Anterior cingulate cortex (tissue), 58 donors: ENCODE measurements at regions not wholly inside any gene's neighbourhood (a gene's known extent, or its start where the extent isn't known, plus 50 kb on each side); places are given as distances from the start of the nearest gene placed in this dataset.

Experiments
- DNase-seq, 58 donors: peaks; one replicate each; lab custom pipeline; 2025; lab: John Stamatoyannopoulos, UW

DNA sequence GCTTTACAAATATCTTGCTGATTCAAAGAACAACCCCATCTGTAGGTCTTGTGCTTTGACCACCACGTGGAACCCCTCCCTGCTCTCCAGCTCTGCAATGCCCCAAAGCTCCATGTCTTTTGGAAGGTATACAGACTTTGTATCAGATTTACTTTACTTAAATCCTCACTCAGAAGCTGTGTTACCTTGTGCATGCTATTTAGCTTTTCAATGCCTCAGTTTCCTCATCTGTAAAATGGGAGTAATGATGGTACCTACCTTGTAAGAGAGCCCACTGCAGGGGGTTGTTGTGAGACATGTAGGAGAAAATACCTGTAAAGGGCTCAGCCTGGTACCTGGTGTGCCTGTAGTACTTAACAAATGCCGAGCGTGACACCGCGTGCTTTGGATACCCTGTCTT, 200.2 kb upstream of the CHD6 start:
- DNase-seq: no peak

DNA sequence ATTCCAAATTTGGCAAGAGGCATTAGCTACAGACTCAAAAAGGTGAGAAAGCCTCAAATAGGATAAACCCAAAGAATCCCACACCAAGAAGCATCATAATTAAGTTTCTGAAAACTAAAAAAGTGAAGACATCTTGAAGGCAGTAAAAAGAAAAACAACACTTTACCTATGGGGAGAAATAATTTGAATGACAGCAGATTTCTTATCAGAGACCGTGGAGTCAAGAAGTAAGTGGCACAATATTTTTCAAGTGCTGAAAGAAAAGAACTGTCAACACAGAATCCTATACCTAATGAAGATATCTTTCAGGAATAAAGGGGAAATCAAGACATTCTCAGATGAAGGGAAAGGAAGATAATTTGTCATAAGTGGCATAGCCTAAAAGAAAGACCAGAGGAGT, 193.3 kb upstream of the CHD6 start:
- DNase-seq: no peak

DNA sequence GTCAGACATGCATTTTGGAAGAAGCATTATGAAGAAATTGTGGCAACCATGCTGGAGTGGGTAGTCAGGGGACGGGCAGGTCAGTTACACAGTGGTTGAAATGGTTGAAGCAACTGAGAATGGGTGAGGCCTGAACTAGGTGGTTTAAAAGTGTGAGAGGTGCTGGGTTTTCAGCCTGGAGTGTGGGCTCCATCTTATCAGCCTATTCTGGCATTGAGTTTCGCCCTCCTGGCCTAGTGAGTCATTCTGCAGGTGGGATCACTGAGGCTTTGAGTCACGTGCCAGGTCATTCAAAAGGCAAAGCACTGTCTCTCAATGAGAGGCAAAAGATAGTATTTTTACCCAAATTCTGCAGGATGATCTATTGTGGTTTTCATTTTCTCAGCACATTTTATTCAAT, 181.9 kb upstream of the CHD6 start:
- DNase-seq: no peak

DNA sequence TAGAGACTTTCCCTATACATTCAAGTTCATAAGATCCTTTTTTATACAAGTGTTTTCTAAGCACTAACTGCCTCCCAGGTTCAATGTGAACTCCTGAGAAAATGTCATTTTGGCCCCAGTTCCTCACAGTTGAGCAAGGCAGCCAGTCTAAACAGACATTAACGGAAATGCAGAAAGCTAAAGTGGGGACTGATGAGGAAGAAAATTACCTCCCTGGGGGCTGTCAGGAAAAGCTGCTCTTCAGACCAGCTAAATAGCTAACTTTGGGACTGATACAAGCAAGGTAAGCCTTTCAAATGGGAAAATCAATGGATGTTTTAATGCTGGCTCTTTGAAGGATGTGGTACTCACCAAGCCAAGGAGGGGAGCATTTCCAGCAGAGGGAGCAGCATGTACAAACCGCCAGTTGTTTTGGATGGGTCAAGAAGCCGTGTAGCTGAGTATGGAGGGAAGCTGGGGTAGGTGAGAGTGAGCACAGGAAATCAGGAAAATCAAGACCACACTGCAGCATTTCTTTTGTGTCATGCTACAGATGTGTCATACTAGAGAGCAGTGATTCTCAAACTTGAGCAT, 180.8 kb upstream of the CHD6 start:
- no peak for DNase-seq

DNA sequence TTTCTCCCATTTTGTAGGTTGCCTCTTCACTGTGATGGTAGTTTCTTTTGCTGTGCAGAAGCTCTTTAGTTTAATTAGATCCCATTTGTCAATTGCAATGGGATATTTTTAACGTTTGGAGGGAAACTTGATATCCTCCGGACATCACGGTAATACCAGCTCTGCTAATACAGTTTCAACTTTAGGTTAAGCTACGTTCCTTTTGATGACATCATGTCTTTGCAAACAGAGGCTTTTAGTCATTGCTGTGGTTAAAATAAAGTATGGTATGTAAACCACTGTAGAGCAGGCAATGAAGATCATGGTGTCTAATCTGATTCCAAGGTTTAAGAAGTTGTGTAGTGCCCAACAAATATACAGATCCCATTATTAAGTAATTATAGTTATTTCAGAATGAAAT, 168.0 kb upstream of the CHD6 start:
- DNase-seq: no peak

DNA sequence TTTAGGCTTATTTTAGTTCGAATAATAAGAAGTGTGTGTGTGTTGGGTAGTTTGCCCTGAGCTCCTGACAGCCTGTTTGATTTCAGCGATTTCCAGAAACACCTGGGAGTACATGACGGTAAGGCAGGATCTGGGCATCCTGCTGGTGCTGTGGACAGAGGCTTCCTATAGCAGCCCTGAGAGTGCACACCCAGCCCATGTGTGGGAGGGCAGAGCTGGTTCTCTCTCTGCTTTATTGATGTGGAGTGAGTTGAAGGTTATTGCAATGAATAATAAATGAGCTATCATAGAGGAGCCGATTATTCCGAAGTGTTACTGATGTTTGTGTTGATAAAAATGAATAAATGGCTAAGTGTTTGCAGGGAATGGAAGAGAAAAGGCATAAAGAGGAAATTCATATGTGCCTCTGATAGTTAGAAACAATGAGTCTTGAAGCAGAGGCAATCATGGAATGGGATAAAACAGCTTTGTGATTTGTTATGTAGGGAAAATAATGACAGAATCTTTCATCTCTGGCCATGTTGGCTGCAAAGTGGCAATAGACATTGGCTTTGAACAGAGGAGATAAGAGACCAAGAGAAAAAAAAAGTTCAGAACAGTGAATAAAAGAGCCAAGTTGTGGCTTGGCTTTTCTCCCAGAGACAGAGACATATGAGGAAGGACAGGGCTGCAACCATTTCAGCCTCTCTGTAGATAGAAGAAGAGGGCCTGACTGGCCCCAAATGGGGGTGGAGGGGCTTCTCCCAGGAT, 166.2 kb upstream of the CHD6 start:
- no peak for DNase-seq

DNA sequence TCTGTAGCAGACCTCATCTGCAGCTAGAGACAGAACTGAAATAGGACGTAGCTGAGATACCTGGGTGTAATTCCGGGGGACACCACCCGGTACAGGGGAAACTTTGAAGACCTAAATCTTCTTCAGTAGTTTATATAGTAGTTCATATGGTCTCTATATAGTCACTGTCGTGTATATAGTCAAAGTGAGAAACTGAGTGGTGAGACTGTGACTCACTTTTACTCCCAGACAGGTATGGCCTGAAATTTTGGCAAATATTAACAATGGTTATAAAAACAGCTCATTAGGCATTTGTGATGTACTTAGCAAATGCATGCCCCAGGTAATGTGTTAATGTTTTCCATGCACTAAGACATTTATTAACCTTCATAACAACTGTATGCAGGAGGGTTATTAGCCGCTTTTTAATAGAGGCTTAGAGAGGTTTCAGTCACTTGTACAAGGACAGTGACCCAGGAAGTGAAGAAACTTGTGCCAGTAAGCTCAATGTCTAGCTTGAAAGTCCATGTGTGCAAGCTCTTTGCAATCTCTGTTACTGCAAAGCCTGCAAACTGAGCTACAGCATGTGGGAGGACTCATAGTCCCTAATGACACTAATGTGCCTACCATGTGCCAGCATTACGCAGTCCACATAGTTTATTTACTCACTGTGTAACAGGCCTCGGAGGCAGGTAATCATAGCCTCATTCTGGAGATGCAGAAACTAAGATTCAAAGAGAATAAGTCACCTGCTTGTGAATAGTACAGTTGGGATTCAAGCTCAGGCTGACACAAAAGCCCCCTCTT, 165.4 kb upstream of the CHD6 start:
- DNase-seq: no peak

DNA sequence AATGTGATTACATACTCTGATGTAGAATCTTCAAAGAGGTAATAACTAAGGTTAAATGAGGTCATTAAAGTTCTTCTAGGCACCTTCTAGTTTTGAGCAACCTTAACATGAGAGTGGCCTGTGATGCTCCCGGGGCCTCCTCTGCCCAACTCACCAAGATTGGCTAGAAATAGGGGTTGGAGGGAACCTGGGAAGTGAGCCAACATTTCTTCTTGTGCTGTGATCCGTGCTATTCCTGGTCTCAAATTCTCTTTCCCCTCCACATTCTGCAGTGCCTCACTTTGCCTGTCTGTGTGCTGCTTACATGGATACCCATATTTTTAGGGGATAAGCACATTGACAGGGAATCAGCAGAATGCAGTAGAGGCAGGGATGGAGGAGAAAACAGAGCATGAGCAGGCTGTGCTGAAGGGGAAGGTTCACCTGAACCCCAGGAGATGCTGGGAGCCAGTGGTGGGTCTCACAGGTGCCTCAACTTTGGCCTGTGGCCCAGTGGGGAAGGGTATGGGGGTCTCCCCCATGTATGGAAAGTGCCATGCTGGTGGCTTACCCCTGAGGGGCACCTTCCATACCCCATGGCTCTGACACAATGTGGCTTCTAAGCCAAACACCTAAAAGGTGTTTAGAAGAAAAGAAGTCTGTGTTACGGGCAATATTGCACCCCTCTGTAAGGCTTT, 164.7 kb upstream of the CHD6 start:
- DNase-seq: no peak

DNA sequence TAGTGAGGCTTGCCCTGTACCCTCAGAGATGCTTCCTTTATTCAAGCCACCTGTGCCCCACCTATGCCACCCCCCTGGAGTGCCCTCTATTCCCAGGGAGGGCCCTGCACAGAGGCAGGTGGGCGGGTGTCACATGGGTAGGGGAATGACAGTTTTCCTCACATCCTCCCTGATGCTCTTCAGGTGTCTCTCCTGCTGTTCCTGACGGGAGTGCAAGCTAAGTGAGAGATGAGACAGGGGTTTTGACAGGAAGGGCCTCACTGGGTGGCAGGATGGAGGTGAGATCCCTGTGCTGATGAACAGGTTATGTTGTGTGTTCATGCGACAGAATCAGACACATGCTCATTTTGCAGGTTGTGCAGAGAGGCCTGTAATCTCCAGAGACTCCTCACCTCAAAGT, 164.1 kb upstream of the CHD6 start:
- no peak for DNase-seq

DNA sequence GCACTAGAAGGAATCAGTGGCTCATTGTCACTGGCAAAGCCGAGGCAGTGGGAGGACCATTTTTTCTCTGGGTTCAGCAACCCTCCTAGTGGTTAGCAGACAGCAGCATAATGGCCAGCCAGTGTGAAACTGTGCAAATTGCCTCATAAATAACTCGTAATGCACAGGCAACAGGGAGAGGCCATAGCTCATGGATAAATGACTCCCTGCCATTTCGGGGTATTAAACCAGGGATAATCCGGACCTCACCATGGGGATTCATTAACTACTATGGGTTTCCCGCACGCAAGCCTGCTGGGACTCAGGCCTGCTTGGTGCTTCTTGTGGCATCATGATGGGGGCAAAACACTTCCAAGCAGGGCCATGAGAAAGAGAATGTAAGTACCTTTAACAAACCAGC, 158.2 kb upstream of the CHD6 start:
- no peak for DNase-seq

DNA sequence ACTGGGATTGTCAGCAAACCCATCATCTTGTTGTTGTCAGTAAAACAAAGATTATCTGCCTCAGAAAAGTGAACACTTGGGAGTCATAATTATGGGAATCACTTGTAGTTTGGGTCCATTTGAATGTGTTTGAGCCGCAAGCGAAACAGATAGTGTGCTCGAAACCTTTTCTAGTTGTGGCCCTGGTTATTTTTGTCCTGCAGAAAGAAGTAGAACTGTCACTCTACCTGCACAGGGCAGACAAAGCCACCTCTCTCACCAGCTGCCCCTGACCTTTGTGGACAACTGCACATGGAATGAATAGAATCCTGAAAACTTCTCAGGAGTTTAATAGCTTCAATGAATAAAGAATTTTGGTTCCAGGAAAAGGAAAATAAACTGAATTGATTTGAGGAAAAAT, 156.1 kb upstream of the CHD6 start:
- DNase-seq: no peak

DNA sequence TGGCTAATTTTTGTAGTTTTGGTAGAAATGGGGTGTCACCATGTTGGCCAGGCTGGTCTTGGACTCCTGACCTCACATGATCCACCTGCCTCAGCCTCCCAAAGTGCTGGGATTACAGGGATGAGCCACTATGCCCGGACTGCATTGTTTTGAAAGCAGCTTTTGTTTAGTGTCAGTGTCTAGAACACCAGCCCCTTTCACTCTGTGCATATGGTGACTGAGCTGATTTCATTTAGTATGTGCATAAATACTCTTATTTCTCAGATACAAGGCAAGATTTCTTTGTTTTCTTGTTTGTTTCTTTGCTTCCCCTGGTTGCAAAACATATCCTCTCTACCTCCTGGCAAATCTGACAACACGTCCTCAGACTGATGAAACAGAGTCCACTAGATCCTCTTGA, 152.8 kb upstream of the CHD6 start:
- DNase-seq: no peak

DNA sequence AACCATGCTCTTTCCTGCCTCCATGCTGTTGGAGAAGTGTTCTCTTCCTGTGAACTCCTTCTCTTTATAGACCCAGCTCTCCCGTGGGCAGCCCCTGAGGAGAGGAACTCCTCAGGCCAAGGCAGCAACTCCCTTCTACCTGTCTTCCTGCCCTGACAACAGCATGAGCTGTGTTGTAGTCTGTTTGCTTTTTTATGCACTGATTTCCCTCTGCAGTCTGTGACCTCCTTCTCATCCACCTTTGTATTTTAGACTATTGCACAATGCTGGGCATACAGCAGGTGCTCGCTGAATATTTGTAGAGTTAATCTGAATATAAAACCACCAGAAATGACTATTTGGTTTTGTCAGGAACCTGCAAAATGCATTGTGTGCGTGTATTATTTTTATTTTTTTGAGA, 152.2 kb upstream of the CHD6 start:
- no peak for DNase-seq

DNA sequence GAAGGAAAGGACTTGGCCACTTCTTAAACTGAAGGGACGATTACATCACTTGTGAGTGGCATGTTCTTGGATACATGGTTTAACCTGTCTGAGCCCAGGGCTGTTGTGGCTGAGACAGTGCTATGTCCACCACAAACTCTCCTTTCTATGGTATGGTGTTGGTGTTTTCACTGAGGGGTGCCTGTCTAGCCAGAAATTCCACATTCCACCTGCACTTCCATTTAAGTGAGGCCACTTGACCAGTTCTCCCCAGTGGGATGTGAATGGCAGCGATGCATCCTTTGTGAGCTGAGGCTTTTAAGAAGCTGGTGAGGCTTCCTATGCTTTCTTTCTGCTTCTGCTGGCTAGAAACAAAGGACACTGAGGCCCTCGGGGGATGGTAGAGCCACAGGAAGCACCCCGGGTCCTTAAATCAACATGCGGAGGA, 151.4 kb upstream of the CHD6 start:
- no peak for DNase-seq

DNA sequence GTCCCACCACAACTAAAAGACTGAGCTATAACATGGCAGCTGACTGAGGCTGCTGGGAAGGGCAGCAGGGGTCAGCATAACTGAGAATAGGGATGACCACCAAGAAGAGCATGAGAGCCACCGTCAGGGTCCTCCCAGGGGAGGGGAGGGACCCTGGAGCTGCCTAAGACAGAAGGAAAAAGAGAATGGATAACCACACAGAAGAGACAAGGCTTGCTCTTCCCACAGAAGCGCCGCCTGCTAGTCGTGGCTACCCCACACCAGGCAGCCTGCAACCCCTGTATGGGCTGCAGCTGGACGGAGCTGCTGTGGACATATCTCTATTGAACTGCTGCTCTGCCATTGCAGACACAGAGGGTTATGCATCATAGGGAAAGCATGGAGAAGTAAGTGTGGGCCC, 132.0 kb upstream of the CHD6 start:
- no peak for DNase-seq

DNA sequence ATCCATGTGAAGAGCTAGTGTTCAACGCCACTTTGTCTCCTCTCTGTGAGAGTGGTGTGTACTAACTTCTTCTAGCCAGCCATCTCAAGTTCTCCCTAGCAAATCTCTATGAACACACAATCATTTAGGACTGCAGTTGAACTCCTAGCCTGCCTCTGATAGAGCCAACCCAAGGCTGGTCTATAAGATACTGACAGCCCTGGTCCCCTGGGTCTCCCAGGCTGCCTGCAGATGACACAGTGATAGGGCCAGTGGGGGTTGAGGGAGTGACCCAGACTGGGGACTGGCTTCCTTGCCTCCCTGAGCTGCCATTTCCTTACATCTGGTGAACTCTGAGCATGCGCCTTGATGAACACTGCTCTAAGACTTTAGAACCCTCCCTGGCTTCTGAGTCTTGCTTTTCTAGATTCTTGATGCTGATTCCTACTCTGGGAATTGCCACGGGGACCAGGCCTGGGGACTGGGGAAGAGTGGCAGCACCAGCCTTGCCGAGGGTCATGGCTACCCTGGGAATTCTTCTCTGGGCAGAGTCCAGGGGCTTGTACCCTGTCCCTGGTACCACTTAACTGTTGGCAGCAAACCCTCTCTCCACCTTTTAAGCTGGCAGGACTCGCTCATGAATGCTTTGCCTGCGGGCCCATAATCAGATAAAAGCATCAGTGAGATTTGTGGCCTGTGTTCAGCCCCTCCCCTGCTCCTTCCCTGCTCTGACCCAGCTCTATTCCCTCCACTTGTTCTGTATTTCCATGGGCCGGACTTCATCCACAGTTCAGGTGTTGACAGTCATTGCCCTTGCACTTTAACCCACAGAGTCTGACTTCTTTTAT, 130.8 kb upstream of the CHD6 start:
- DNase-seq: no peak

DNA sequence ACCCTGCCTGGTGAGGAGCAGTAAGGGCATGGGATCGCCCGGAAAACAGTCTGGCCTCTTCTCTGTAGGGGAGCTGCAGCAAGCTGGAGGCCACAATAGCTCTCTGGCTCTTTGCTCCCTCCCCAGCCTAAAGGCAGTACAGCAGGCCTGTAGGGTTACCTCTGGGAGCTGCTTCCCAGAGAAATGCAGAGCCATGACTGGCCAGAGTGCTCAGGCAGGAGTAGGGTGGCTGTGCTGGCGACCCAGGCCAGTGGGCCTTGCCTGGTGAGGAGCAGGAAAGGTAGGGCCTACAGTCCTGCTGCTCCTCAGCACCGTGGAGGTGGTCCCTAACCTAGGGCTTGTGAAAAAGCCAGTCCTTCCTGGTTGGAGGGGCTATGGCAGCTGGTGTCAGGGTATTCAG, 129.9 kb upstream of the CHD6 start:
- no peak for DNase-seq

DNA sequence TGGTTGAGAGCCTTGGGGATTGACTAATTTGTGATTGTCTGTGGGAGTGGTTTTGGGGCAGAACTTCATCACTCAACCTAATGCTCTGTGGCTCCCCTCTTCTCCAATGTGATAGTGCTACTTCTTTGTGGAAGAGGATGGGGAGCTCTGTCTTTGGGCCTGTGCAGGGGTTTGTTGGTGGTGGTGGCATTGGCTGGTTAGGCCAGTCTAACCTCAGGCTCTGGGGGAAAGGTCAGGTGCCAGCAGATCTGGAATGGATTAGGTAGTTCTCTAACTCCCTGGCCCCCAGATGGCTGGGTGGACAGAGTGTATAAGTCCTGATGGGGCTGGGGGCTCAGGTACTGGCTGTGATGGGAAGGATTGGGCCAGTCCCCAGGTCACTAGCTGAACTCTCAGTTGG, 129.0 kb upstream of the CHD6 start:
- no peak for DNase-seq

DNA sequence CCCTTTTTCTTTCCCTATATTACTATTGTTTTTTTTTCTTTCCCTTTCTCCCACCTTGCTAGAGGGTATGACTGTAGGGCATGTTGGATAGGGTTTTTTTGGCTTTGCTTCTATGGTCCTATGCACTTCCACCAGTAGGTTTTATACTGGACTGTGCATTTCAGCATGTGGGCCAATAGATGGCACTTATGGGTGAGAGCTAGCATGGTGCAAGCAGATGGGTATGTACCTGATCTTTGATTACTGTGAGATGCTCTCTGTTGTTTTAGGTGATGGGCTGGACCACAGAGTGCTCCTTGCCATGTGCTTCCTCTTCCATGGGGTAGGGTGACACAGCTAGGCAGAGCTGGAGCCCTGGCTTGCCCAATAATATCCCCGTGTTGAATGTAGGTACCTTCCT, 128.5 kb upstream of the CHD6 start:
- DNase-seq: no peak

DNA sequence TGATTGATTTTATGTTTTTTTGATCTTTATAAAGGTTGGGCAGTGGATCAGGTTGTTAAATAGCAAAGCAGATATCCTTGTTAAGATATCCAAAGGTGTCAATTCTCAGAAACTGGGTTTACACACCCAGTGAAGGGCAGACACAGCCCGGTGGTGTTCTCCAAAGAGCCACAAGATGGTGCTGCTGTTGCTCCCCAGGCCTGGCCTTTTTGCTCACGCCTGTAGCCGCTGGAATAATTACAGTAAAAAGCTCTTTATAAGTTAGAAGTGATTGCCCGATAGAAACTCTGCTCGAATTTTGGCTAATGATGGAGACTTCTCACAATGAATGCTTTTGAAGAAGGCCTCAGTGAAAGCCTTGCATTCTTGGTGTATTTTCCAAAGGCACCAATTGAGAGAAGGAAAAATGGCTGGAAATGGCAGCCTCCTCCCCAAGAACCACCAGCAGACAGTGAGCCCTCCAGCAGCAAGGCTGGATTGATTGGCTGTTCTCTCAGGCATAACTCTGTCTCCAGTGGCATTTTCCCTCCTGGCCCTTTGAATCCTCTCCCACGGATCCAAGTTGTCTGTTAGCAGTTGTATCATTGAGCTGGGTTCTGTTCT, 120.5 kb upstream of the CHD6 start:
- DNase-seq: peak in 47 of 58 donors; percentile 4 to 70 (median 30)
